GM18505 (cell line): ENCODE measurements at regions not wholly inside any gene's neighbourhood (a gene's known extent, or its start where the extent isn't known, plus 50 kb on each side); places are given as distances from the start of the nearest gene placed in this dataset.

Experiments used
- ATAC-seq: cut with Tn5 transposase; IDR thresholded peaks from one replicate; pipeline ENCODE4 v1.9.1; 2021; ENCODE audit not compliant: unreplicated experiment
- POLR2A ChIP-seq: IDR thresholded peaks from 4 replicates; pipeline ENCODE4 v1.6.1; 2011; ENCODE audit warnings: borderline replicate concordance; ENCODE audit not compliant: insufficient read depth, insufficient read length; ENCODE audit errors: extremely low read depth

- ATAC-seq: no peak
- no peak for TF ChIP-seq POLR2A
These were observed 72.8 kb upstream of the PLCL2 start for GRCh38 chr3:16811950-16812349.

GRCh38 chr3:16813336-16813735 is 71.4 kb upstream of the PLCL2 start:
- TF ChIP-seq POLR2A: no peak
- ATAC-seq: no peak

- peak; percentile 88 for ATAC-seq
- no peak for TF ChIP-seq POLR2A
These were observed 68.5 kb upstream of the PLCL2 start for GRCh38 chr3:16816048-16816780.

GRCh38 chr3:16817197-16817596 is 67.6 kb upstream of the PLCL2 start:
- ATAC-seq: no peak

DNA sequence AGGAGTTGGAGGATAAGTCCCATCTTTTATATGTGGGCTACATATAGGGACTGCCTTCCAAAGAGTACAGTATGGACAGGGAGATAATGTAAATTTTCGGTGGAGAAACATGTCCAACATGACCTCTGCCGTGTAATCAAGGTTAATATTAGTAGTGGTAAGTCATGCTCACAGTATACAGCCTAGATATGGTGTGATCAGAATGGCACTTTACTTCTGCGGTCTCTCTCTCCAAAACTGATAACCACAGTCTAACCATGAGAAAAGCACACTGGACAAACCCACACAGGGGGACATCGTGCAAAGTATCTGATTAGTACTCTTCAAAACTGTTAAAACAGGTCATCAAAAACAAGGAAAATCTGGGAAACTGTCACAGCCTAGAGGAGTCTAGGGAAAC is 66.6 kb upstream of the PLCL2 start:
- no peak for ATAC-seq

More at GRCh38 chr3:16817197-16817596, 67.6 kb upstream of the PLCL2 start:
- no peak for TF ChIP-seq POLR2A

DNA sequence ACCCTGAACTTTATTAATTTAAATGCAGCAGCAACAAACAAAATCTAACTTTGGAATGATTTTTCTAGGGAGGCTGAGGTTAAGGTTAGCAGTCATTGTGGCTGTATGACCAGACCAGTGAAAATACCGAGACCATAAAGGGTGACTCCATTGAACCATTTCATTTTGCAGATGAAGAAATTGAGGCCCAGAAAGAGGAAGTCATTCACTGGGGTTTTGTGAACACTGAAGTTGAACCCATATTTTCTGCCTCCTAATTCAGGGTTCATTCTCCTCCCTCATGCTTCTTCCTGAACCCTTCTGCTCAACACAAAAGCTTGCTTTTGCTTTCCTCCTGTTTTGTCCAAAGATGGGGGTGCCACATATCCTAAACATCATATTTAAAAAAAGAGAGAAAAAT is 65.8 kb upstream of the PLCL2 start:
- TF ChIP-seq POLR2A: no peak
- ATAC-seq: no peak

More for the DNA sequence above, 66.6 kb upstream of the PLCL2 start:
- no peak for TF ChIP-seq POLR2A

- no peak for ATAC-seq
- no peak for TF ChIP-seq POLR2A
These were observed 64.3 kb upstream of the PLCL2 start for GRCh38 chr3:16820485-16820884.

- no peak for ATAC-seq
- TF ChIP-seq POLR2A: no peak
These were observed 63.7 kb upstream of the PLCL2 start for GRCh38 chr3:16821053-16821452.

DNA sequence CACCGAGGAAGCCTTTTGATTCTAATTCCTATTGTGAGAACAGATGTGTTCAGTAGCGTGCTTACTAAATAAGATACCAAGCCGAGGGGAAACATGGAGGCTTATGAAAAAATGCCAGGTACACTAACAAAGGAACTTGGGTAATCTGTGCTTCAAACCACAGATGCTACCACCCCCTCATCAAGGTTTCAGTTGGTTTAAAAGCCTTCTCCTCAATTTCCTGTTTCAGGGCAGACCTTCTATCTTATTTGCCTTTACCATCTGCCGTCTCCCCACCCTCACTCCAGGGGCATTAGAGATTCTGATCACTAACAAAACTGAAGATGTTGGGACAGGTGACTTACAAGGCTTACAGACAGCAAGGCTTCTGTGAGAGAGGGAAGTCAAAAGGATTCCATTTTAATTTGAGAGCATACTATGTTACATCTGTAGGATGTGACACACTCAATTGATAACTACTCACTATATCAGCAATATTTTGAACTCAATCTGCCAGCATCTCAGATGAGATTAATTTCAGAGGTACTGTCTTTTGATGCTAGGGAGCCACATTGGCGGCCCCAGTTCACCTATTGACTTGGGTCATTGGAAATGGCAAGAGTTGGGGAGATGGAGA is 60.6 kb upstream of the PLCL2 start:
- peak; percentile 74 for ATAC-seq
- no peak for TF ChIP-seq POLR2A

GRCh38 chr3:16825617-16826204 is 59.0 kb upstream of the PLCL2 start:
- ATAC-seq: no peak
- TF ChIP-seq POLR2A: no peak

DNA sequence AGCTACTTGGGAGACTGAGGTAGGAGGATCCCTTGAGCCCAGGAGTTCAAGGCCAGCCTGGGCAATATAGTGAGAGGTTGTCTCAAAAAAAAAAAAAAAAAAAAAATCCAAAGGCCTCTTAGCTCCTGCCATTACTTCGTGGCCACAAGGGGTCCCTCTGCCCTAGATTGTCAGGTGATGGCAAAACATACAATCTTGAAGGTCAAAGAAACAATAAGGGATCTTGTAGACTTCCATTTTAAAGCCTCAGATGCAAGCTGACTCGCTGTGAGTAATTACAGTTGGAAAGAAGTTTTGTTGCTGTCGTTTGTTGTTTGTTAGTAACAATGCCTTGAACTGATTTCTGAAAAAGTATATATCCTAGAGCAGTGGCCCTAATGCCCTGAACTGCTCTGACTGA is 55.9 kb upstream of the PLCL2 start:
- ATAC-seq: no peak
- TF ChIP-seq POLR2A: no peak

GRCh38 chr3:16831846-16832245 is 52.9 kb upstream of the PLCL2 start:
- TF ChIP-seq POLR2A: no peak
- no peak for ATAC-seq

DNA sequence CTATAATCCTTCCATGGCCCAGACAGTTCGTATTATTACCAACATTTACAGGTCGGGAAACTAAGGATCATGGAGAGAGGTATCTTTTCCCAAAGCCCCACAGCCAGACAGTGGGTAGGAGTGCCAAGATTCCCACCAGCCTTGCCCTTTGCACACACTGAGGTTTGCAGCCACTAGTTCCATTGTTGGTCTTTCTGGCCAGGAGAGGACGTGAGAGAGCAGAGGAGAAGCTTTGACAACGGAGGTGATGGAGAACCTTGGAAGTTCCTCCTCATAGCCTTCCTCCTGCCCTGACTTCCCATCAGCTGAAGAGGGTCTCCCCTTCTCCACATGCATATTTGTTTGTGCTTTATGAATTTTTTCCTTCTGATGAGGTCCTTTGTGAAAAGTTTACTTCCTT is 50.5 kb upstream of the PLCL2 start:
- ATAC-seq: no peak
- TF ChIP-seq POLR2A: no peak

GRCh38 chr3:16834753-16835152 is 50.0 kb upstream of the PLCL2 start:
- TF ChIP-seq POLR2A: no peak
- ATAC-seq: no peak
